Progenitor cell of endocrine pancreas (in vitro differentiated cells): ENCODE measurements at regions not wholly inside any gene's neighbourhood (a gene's known extent, or its start where the extent isn't known, plus 50 kb on each side); places are given as distances from the start of the nearest gene placed in this dataset.
"Not testable (repeated sequence)": the region's sequence is repeated elsewhere in the genome, so short reads cannot be mapped to it uniquely, and the experiment has no call there.

Source experiments
- DNase-seq: peaks from one replicate; pipeline ENCODE4 v3.0.0; 2021; ENCODE audit warnings: low spot score; ENCODE audit not compliant: unreplicated experiment
- H3K27ac Mint-ChIP-seq: 2 replicates; pipeline ENCODE4 v1.8.0; 2021; ENCODE audit warnings: mild to moderate bottlenecking, moderate library complexity, mixed read lengths
- H3K27me3 Mint-ChIP-seq: 2 replicates; pipeline ENCODE4 v1.8.0; 2021; ENCODE audit warnings: mixed read lengths
- H3K36me3 Mint-ChIP-seq: 2 replicates; pipeline ENCODE4 v1.8.0; 2022; ENCODE audit warnings: mixed read lengths; ENCODE audit not compliant: insufficient read depth
- H3K4me1 Mint-ChIP-seq: 2 replicates; pipeline ENCODE4 v1.8.0; 2021; ENCODE audit warnings: low read depth, mixed read lengths
- H3K4me3 Mint-ChIP-seq: 2 replicates; pipeline ENCODE4 v1.8.0; 2021; ENCODE audit warnings: low read depth, mild to moderate bottlenecking, moderate library complexity, mixed read lengths
- H3K9me3 Mint-ChIP-seq: 2 replicates; pipeline ENCODE4 v1.8.0; 2021; ENCODE audit warnings: low read depth, mixed read lengths
- TF ChIP-seq, protein P1 (sequence below): fragments of 200-600 bp; sonication (generic); IDR thresholded peaks from one replicate; pipeline ENCODE4 v1.5.0; 2021; ENCODE audit warnings: antibody characterized with exemption, mild to moderate bottlenecking; ENCODE audit not compliant: unreplicated experiment

DNA sequence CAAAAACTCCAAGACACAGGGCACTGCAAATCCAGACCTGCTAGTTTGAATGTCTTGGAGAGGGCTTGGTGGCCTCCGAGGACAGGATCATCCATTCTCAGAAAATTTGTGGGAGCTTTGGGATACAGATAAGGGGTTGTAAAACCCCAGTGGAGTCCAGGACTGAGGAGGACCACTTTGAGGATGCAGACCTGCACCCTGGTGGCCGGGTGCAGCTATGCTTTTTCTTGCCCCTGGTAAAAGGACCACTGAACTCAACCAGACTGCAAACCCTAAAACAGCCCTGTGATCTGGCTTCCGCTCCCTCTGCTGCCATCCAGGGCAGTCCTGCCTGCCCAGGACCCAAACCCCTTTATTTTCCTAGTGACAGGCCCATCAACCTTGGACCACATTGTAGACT lies 169.5 kb upstream of the DAAM1 start:
- H3K4me3 Mint-ChIP-seq, result no peak overlapping the region
- no peak overlapping the region for H3K27ac Mint-ChIP-seq
- no peaks in the 10 kb centered on the region for H3K4me1 Mint-ChIP-seq
- TF ChIP-seq, protein P1, sequence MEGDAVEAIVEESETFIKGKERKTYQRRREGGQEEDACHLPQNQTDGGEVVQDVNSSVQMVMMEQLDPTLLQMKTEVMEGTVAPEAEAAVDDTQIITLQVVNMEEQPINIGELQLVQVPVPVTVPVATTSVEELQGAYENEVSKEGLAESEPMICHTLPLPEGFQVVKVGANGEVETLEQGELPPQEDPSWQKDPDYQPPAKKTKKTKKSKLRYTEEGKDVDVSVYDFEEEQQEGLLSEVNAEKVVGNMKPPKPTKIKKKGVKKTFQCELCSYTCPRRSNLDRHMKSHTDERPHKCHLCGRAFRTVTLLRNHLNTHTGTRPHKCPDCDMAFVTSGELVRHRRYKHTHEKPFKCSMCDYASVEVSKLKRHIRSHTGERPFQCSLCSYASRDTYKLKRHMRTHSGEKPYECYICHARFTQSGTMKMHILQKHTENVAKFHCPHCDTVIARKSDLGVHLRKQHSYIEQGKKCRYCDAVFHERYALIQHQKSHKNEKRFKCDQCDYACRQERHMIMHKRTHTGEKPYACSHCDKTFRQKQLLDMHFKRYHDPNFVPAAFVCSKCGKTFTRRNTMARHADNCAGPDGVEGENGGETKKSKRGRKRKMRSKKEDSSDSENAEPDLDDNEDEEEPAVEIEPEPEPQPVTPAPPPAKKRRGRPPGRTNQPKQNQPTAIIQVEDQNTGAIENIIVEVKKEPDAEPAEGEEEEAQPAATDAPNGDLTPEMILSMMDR, result peak; percentile 46
- H3K36me3 Mint-ChIP-seq, result no peaks in the 10 kb centered on the region
- no peaks in the 10 kb centered on the region for H3K27me3 Mint-ChIP-seq
- H3K9me3 Mint-ChIP-seq, result no peaks in the 10 kb centered on the region
- DNase-seq, result no peak

GRCh38 chr14:59020382-59020781 lies 168.1 kb upstream of the DAAM1 start:
- DNase-seq, result no peak
- no peaks in the 10 kb centered on the region for H3K9me3 Mint-ChIP-seq
- H3K36me3 Mint-ChIP-seq, result no peaks in the 10 kb centered on the region
- no peaks in the 10 kb centered on the region for H3K27me3 Mint-ChIP-seq
- TF ChIP-seq, protein P1, result peak; percentile 54
- no peaks in the 10 kb centered on the region for H3K4me1 Mint-ChIP-seq
- no peak overlapping the region for H3K4me3 Mint-ChIP-seq
- no peak overlapping the region for H3K27ac Mint-ChIP-seq

- Mint-ChIP-seq H3K4me1 (no peaks in the 10 kb centered on the region), H3K27ac (no peak overlapping the region)
Observed at GRCh38 chr14:59022144-59022543, 166.3 kb upstream of the DAAM1 start.

DNA sequence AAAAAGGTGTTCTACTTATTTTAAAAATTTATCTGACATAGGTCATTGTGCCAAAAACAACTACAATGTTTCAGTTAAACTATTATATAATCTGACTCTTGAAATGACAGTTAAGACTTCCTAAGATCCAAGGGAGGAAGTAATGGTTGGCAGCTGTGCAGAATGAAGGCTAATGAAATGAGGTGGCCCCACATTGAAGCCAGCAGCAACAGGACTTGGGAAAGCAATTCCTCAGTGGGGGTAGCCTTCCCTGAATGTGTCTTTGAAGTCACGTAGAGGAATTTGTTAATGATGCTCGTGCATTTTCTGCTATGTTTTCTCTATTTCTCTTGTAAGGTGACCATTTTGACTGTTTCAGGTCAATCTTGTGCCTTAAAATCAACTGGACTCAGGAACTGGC lies 162.4 kb upstream of the DAAM1 start:
- TF ChIP-seq, protein P1, result no peak
- Mint-ChIP-seq H3K9me3 (no peaks in the 10 kb centered on the region), H3K4me1 (peaks cover 3% of the 10 kb centered on the region), H3K4me3 (no peak overlapping the region), H3K27me3 (no peaks in the 10 kb centered on the region), H3K27ac (no peak overlapping the region), H3K36me3 (no peaks in the 10 kb centered on the region)
- no peak for DNase-seq

More at GRCh38 chr14:59022144-59022543, 166.3 kb upstream of the DAAM1 start:
- no peak for DNase-seq
- no peaks in the 10 kb centered on the region for H3K27me3 Mint-ChIP-seq
- TF ChIP-seq, protein P1, result no peak
- H3K4me3 Mint-ChIP-seq, result no peak overlapping the region
- no peaks in the 10 kb centered on the region for H3K9me3 Mint-ChIP-seq
- H3K36me3 Mint-ChIP-seq, result no peaks in the 10 kb centered on the region

GRCh38 chr14:59026640-59027039 lies 161.8 kb upstream of the DAAM1 start:
- H3K36me3 Mint-ChIP-seq, H3K4me1 Mint-ChIP-seq, DNase-seq, H3K4me3 Mint-ChIP-seq, H3K27me3 Mint-ChIP-seq, H3K27ac Mint-ChIP-seq, H3K9me3 Mint-ChIP-seq: not testable (repeated sequence)

DNA sequence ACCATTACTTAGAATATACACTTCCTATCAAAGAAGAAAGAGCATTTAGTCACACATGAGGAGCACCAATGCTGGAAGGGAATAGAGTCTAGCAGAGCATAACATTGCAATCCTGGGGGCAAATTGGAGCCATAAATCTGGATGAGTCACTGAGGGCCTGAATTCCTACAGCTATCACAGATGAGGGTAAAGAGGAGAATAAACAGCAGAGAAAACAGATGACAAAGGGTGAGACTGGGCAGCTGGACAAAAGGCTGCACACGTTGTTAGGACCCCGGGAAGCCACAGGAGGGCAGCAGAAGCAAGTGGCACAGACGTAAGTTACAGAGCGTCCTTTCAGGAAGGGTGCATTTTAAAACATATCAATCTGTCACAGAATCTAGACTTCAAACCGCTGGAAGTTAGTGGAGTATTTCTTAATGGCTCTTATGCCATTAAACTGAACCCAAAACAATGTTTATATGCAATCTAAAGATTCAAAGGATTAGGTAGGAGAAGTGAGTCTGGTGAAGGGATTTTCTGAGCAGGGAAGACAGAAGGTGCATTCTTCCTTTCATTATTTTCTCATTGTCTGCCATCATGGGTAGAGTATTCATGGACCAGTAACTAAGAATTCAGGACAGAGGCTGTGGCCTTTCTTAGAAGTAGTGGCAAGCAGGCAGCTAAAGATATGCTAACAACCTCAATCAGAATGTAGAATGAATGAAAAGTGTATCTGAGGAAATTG lies 159.8 kb upstream of the DAAM1 start:
- no peaks in the 10 kb centered on the region for H3K27me3 Mint-ChIP-seq
- no peak overlapping the region for H3K4me3 Mint-ChIP-seq
- H3K4me1 Mint-ChIP-seq, result peaks cover 3% of the 10 kb centered on the region

More for the DNA sequence above, 159.8 kb upstream of the DAAM1 start:
- Mint-ChIP-seq H3K36me3 (no peaks in the 10 kb centered on the region), H3K27ac (peak overlapping the region; percentile 21), H3K9me3 (no peaks in the 10 kb centered on the region)
- DNase-seq, result peak; percentile 42
- TF ChIP-seq, protein P1, result peak; percentile 87
